ENCODE measurements at regions not wholly inside any gene's neighbourhood (a gene's known extent, or its start where the extent isn't known, plus 50 kb on each side); places are given as distances from the start of the nearest gene placed in this dataset.

DNA sequence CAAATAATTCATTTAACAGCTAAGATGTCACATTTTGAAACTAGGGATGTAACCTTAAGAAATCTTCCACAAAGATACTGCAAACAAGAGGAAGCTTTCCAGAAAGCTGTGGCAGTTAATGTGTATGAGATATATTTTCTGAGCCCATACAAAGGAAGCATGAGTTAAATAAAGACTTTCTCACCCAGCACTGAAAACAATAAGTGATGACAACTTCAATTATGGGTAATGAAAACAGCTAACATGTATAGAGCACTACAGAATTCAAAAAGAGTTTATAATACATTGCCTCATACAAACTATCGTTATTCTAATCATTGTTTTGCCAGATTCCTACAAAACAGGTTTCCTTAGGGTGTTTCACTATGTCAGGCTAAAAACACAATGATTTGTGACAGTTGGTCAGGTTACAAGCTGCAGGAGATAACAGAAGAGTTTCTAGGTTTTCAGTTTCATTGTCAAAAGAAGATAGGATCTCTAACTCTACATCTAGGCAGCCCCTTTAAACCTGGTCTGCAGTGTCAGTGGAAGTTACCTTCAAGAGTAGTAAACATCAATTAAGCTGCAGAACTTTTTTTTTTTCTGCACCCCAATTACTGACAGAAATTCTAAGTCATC, 618.1 kb upstream of the ADGRL3 start:
- TF ChIP-seq, protein P1, sequence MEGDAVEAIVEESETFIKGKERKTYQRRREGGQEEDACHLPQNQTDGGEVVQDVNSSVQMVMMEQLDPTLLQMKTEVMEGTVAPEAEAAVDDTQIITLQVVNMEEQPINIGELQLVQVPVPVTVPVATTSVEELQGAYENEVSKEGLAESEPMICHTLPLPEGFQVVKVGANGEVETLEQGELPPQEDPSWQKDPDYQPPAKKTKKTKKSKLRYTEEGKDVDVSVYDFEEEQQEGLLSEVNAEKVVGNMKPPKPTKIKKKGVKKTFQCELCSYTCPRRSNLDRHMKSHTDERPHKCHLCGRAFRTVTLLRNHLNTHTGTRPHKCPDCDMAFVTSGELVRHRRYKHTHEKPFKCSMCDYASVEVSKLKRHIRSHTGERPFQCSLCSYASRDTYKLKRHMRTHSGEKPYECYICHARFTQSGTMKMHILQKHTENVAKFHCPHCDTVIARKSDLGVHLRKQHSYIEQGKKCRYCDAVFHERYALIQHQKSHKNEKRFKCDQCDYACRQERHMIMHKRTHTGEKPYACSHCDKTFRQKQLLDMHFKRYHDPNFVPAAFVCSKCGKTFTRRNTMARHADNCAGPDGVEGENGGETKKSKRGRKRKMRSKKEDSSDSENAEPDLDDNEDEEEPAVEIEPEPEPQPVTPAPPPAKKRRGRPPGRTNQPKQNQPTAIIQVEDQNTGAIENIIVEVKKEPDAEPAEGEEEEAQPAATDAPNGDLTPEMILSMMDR (IDR thresholded peaks at IDR 0.05; ENCODE audit: extremely low read depth, insufficient read depth, missing control alignments), result no peak
- in situ Hi-C loops (cut with MboI; ENCODE audit: low pct_unique_long_range_greater_than_20kb, low sequenced_read_pairs, unreplicated experiment), result no loop called here

DNA sequence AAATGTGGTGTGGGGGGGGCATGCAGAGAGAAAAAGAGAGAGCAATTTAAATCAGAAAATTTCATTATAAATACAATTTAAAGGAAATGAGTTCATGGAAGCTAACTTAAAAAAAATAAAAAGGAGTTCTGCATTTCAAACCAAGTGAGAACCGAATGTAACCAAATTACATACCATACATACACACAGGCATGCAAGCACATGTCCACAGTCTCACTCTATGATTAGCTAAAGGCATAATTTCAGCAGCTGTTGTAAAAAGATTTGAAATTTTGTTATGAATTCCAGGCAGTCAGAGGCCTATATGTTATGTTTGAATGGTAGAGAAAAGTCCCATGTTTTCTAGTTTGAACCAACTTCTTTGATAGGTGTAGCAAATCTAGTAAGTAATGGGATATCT, 611.6 kb upstream of the ADGRL3 start:
- DNase-seq (ENCODE audit: low spot score), result no peak
- TF ChIP-seq, protein P1 (IDR thresholded peaks at IDR 0.05; ENCODE audit: extremely low read depth, insufficient read depth, missing control alignments), result no peak
- in situ Hi-C loops (cut with MboI; ENCODE audit: low pct_unique_long_range_greater_than_20kb, low sequenced_read_pairs, unreplicated experiment), result no loop called here

More for the DNA sequence above, 618.1 kb upstream of the ADGRL3 start:
- DNase-seq (ENCODE audit: low spot score), result no peak

DNA sequence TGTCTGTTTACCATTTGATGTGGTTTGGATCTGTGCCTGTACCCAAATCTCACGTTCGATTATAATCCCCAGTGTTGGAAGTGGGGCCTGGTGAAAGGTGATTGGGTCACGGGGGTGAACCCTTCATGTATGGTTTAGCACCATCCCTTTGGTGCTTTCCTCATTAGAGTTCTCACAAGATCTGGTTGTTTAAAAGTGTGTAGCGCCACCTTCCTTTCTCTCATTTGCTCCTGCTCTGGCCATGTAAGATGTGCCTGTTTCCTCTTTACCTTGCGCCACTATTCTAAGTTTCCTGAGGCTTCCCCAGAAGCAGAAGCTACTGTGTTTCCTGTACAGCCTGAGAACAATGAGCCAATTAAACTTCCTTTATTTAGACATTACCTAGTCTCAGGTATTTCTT, 610.7 kb upstream of the ADGRL3 start:
- in situ Hi-C loops (cut with MboI; ENCODE audit: low pct_unique_long_range_greater_than_20kb, low sequenced_read_pairs, unreplicated experiment), result no loop called here
- TF ChIP-seq, protein P1 (IDR thresholded peaks at IDR 0.05; ENCODE audit: extremely low read depth, insufficient read depth, missing control alignments), result no peak
- no peak for DNase-seq (ENCODE audit: low spot score)

DNA sequence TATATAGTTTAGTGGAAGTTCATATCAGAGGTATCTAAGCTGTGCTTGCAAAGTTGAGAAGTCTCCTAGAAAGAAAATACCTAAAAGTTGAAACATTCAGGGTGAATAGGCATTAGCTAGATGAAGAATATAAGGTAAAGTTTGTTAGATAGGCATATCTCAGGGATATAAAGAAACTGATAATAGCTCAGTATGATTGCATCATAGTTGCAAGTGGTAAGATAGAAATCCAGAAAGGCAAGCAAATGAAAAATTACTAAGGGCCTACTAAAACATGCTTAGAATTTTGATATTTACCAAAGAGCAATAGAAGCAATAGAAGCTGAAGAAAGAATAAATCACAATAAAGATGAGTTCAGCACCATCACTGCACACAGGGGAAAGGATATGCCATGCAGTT, 610.0 kb upstream of the ADGRL3 start:
- TF ChIP-seq, protein P1 (IDR thresholded peaks at IDR 0.05; ENCODE audit: extremely low read depth, insufficient read depth, missing control alignments), result no peak
- DNase-seq (ENCODE audit: low spot score), result no peak
- in situ Hi-C loops (cut with MboI; ENCODE audit: low pct_unique_long_range_greater_than_20kb, low sequenced_read_pairs, unreplicated experiment), result no loop called here

DNA sequence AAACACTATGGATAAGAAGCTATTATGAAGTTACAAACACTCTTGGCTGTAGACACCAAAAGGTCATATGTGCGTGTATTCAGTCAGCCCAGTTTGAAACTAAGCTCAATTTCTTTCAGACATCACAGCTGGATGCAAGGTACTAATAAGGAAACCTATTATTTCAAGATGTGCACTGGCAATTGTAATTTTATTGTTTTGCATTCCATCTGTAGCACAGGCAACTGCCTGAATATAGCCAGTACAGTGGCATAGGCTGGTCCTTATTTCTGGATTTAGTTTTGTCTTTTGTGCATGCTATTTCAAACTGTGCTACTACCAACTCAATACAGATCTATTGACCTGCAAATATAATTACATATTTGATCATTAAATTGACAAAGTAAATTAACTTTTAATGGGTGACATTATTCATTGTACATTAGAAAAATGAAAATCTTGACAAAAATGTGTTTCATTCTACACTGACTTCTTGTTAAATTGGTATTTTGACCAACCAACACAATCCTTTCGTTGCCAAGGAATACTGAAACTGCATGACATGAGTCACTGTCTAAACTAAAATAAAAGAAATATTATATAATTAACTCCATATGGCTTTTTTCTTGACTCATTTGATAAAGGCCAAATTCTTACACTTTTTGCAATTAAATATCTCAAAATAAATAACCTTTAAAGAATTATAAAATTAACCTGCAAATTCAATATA, 594.3 kb upstream of the ADGRL3 start:
- no peak for DNase-seq (ENCODE audit: low spot score)
- in situ Hi-C loops (cut with MboI; ENCODE audit: low pct_unique_long_range_greater_than_20kb, low sequenced_read_pairs, unreplicated experiment), result no loop called here
- TF ChIP-seq, protein P1 (IDR thresholded peaks at IDR 0.05; ENCODE audit: extremely low read depth, insufficient read depth, missing control alignments), result no peak

DNA sequence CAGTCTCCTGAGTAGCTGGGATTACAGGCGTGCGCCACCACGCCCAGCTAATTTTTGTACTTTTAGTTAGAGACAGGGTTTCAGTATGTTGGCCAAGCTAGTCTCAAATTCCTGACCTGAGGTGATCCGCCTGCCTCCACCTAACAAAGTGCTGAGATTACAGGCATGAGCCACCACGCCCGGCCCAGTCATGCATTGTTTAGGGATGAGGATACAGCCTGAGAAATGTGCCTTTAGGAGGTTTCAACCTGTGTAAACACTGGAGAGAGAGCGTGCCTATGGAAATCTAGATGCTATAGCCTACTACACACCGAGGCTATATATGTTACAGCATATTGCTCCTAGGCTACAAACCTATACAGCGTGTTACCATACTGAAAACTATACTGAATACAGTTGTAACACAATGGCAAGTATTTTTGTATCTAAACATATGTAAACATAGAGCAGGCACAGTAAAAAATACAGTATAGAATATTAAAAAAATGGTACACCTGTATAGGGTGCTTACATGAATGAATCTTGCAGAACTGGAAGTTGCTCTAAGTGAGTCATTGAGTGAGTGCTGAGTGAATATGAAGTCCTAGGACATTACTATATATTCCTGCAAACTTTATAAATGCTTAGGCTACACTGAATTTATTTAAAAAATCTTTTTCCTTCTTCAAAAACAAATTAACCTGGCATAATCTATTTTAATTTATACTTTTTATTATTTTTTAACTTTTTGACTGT, 588.2 kb upstream of the ADGRL3 start:
- TF ChIP-seq, protein P1 (IDR thresholded peaks at IDR 0.05; ENCODE audit: extremely low read depth, insufficient read depth, missing control alignments), result no peak
- in situ Hi-C loops (cut with MboI; ENCODE audit: low pct_unique_long_range_greater_than_20kb, low sequenced_read_pairs, unreplicated experiment), result no loop called here
- no peak for DNase-seq (ENCODE audit: low spot score)

Data from GM13977 (cell line).